Pancreas (tissue), 10 donors: ENCODE measurements at regions not wholly inside any gene's neighbourhood (a gene's known extent, or its start where the extent isn't known, plus 50 kb on each side); places are given as distances from the start of the nearest gene placed in this dataset.

Experiments used
- ATAC-seq, 4 donors: fragments of 200-7000 bp; cut with Tn5 transposase; one replicate each; pipeline versions ENCODE4 v1.8.0 to v1.9.1; 2020; ENCODE audit warnings: mild to moderate bottlenecking in 4 of 4, moderate library complexity in 4 of 4
- DNase-seq, 6 donors: peaks; one replicate each; pipeline ENCODE4 v3.0.0-alpha.2; 2020
- FAIRE-seq: peaks from 2 replicates; lab custom pipeline; 2012; peaks lifted over from hg19 to GRCh38; lab: Jason Lieb, UNC
- H3K27ac ChIP-seq, 4 donors: fragments of 200-600 bp; sonication (generic); 1 replicate in 3 of 4; 2 replicates in 1 of 4; pipeline versions ENCODE4 v1.5.0 to v1.8.0; 2020
- H3K27me3 ChIP-seq, 4 donors: fragments of 200-600 bp; one replicate each; pipeline ENCODE4 v1.8.0; 2021
- H3K36me3 ChIP-seq, 3 donors: fragments of 200-600 bp; sonication (generic) in 1 of 3; one replicate each; pipeline versions ENCODE4 v1.5.0 to v1.8.0; 2020 to 2021
- H3K4me1 ChIP-seq, 3 donors: fragments of 200-600 bp; one replicate each; pipeline ENCODE4 v1.8.0; 2021
- H3K4me3 ChIP-seq, 4 donors: fragments of 200-600 bp; sonication (generic) in 2 of 4; one replicate each; pipeline versions ENCODE4 v1.5.0 to v1.8.0; 2020 to 2021
- H3K9me3 ChIP-seq, 4 donors: fragments of 200-600 bp; one replicate each; pipeline ENCODE4 v1.8.0; 2021
- WGBS, 2 donors: extraction: QIAGEN DNeasy Blood & Tissue Kit; methylation state at CpG; one replicate each; pipeline ENCODE4 v1.1.7; 2013; 5-methylcytosine and 5-hydroxymethylcytosine counted together
- intact Hi-C, 3 donors: fragments of 100-400 bp; cut with DNase I; formaldehyde crosslinking; loops; one replicate each; pipeline versions ENCODE4 v1.11.1 to v1.14.2; 2022
- TF ChIP-seq, protein P1 (sequence below), 4 donors: fragments of 200-600 bp; sonication (generic) in 3 of 4; IDR thresholded peaks; one replicate each; pipeline versions ENCODE4 v1.5.0 to v1.8.0; 2021; ENCODE audit warnings: antibody characterized with exemption in 4 of 4
- donor health status: healthy with polysubstance abuse.
- donor health status: DM: no; HTN: no; CAD: no; lungs with moderate emphysema.
- donor health status: DM: no; HTN: no; CAD: no.
- donor health status: control.
- donor health status: control.
- donor health status: Bipolar disorder and iron deficiency.
- donor health status: DM: yes; HTN: yes; CAD: no.
- donor health status: DM: no; HTN: no; CAD: no.
- donor health status: DM: no; HTN: no; CAD: no.
- donor health status: DM: yes; HTN: yes; CAD: no.

DNA sequence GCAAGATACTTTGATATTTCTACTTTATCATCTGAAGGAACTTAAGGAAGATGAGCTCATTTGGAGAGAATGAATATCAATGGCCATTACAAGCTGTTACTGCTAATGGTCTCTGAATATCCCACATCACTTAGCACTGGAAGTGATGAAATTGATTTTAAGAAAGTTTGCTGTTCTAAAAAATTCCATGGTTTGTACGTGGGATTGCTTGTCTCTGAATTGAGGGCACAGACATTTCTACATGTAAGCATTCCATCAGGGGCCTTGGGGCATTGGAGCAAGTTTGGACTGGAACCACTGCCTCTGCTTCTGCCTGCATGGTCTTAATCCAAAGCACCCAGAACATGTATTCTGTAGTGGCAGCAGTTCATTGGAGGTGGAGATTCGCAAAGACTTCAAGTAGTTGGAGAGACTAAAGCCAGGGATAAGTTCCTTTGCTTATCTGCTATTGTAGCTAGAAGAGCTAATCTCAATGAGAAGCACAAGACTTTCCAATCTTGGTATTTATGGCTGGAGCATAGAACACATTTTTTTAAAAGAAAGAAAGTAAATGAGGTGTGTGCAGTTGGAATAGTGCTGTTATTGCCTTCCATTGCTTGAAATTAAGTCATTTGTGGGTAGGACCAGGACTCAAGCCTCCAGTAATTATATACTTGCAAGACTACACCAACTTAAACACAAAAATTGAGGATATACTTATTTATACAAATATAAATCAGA lies 424.2 kb downstream of the SPATA31D1 start:
- no peak overlapping the region for H3K27ac ChIP-seq
- H3K4me1 ChIP-seq, result no peaks in the 10 kb centered on the region
- no peaks in the 10 kb centered on the region for H3K27me3 ChIP-seq
- 64 to 79% methylated on average over 2 of the region's 2 CpGs for WGBS, 2 donors
- TF ChIP-seq, protein P1, sequence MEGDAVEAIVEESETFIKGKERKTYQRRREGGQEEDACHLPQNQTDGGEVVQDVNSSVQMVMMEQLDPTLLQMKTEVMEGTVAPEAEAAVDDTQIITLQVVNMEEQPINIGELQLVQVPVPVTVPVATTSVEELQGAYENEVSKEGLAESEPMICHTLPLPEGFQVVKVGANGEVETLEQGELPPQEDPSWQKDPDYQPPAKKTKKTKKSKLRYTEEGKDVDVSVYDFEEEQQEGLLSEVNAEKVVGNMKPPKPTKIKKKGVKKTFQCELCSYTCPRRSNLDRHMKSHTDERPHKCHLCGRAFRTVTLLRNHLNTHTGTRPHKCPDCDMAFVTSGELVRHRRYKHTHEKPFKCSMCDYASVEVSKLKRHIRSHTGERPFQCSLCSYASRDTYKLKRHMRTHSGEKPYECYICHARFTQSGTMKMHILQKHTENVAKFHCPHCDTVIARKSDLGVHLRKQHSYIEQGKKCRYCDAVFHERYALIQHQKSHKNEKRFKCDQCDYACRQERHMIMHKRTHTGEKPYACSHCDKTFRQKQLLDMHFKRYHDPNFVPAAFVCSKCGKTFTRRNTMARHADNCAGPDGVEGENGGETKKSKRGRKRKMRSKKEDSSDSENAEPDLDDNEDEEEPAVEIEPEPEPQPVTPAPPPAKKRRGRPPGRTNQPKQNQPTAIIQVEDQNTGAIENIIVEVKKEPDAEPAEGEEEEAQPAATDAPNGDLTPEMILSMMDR (IDR thresholded peaks at IDR 0.05), result no peak
- no peak for FAIRE-seq
- DNase-seq, result no peak
- intact Hi-C loops, result no loop called here
- H3K9me3 ChIP-seq, result no peaks in the 10 kb centered on the region
- H3K4me3 ChIP-seq, result no peak overlapping the region
- no peak for ATAC-seq
- no peaks in the 10 kb centered on the region for H3K36me3 ChIP-seq

DNA sequence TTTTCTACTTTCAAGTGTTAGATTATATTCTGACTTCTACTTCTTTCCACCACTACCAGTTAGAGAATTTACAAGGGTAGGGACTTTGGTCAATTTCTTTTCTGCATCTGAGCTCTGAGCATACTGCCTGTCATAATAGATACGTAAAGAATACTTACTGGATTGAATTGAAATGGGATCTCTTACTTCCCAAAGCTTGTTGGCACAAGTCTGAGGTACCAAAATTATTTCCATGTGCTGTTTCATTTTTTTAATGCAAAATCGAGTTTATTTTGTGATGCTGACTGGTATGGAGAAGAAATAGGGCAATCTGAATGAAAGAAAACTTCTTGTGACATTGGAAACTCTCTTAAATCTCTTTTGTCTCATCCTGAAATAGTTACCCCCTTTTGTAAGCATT lies 428.9 kb downstream of the SPATA31D1 start:
- no peak overlapping the region for H3K4me3 ChIP-seq
- intact Hi-C loops, result no loop called here
- TF ChIP-seq, protein P1 (IDR thresholded peaks at IDR 0.05), result no peak
- no peaks in the 10 kb centered on the region for H3K36me3 ChIP-seq
- FAIRE-seq, result no peak
- H3K9me3 ChIP-seq, result no peaks in the 10 kb centered on the region
- DNase-seq, result no peak
- no peaks in the 10 kb centered on the region for H3K27me3 ChIP-seq
- 57 to 63% methylated on average over 2 of the region's 2 CpGs for WGBS, 2 donors
- no peak overlapping the region for H3K27ac ChIP-seq
- no peak for ATAC-seq
- H3K4me1 ChIP-seq, result no peaks in the 10 kb centered on the region

DNA sequence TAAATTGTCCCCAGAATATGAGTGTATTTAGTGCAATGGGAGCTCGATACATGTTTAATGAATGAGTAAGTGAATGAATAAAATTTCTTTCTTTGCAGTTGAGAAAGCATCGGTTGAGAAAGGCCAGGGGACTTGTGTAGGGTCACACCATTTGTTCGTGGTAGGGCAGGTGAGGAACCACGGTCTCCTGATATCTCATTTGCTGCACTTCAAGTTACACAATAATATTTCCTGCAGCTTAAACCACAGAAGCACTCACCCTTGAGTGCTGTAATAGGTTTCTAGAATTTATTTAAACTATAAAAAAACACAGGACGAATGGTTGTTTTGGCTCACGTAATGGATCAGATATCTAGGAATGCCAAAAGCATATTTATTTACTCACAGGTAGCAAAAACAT lies 429.8 kb downstream of the SPATA31D1 start:
- FAIRE-seq, result no peak
- Histone ChIP-seq H3K27me3 (no peaks in the 10 kb centered on the region), H3K4me3 (no peak overlapping the region), H3K4me1 (no peaks in the 10 kb centered on the region), H3K9me3 (no peaks in the 10 kb centered on the region), H3K27ac (no peak overlapping the region), H3K36me3 (no peaks in the 10 kb centered on the region)
- TF ChIP-seq, protein P1 (IDR thresholded peaks at IDR 0.05), result no peak
- 59 to 75% methylated on average over 6 of the region's 6 CpGs for WGBS, 2 donors
- no peak for DNase-seq
- intact Hi-C loops, result no loop called here
- ATAC-seq, result no peak

DNA sequence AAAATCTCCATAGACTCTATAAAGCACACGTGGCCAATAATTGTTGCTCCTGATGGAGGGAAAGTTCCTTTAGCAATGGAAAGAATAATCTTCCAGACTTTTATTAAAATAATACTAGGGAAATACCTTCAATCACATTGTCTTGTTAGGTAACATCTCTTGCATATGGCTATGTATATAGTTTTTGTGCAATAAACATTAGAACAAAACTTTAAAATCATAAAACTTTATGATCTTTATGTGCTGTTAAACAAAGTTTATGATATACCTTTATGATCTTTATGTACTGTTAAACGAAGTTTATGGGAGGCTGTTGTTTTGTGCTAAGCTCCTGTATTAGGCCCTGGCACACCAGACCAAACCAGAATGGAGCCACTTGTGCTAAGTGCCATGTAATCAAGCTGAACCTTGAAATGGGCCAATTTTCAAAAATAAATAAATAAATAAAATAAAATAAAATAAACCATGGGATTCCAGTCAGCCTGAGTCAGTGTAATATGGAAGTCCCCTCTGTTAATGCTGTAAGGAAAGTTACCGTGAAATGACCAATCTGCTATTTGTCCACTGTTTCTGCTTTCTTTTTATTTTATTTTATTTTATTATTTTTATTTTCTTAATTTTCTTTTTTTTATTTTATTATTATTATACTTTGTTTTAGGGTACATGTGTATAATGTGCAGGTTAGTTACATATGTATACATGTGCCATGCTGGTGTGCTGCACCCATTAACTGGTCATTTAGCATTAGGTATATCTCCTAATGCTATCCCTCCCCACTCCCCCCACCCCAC lies 431.3 kb downstream of the SPATA31D1 start:
- Histone ChIP-seq H3K36me3 (no peaks in the 10 kb centered on the region), H3K4me1 (no peaks in the 10 kb centered on the region), H3K4me3 (no peak overlapping the region), H3K27ac (no peak overlapping the region), H3K27me3 (no peaks in the 10 kb centered on the region), H3K9me3 (no peaks in the 10 kb centered on the region)
- intact Hi-C loops, result no loop called here
- no peak for DNase-seq
- FAIRE-seq, result peak; percentile 88
- no peak for ATAC-seq
- TF ChIP-seq, protein P1 (IDR thresholded peaks at IDR 0.05), result no peak
- 74 to 80% methylated on average over 3 of the region's 3 CpGs for WGBS, 2 donors

DNA sequence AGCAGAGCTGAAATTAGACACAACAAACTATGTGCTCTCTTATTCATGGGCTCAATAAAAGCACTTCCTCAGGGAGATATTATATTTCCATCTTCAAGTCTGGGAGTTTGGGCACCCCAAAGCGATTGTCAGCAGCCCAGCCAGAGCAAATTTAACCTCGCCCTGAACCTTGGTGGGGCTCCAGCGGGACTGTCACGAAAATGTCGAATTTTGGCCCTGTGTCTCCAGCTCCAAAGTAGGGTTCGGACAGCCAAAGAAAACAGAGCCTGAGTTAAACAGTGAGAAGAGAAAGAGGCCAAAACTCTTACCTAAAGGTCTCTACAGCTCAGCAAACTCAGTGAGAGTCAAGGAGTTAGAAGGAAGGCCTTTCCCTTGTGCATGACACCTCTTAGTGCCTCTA lies 432.9 kb downstream of the SPATA31D1 start:
- Histone ChIP-seq H3K4me1 (no peaks in the 10 kb centered on the region), H3K4me3 (no peak overlapping the region)
- WGBS, 2 donors, result 63 to 90% methylated on average over 6 of the region's 6 CpGs

More for the DNA sequence above, 432.9 kb downstream of the SPATA31D1 start:
- H3K27me3 ChIP-seq, result no peaks in the 10 kb centered on the region
- intact Hi-C loops, result no loop called here
- FAIRE-seq (no peak), ATAC-seq (no peak), DNase-seq (no peak)
- TF ChIP-seq, protein P1 (IDR thresholded peaks at IDR 0.05), result no peak
- no peaks in the 10 kb centered on the region for H3K9me3 ChIP-seq
- no peaks in the 10 kb centered on the region for H3K36me3 ChIP-seq
- H3K27ac ChIP-seq, result no peak overlapping the region
